Medulla oblongata (tissue), 1 donor: ENCODE measurements at regions not wholly inside any gene's neighbourhood (a gene's known extent, or its start where the extent isn't known, plus 50 kb on each side); places are given as distances from the start of the nearest gene placed in this dataset.
"Not testable (repeated sequence)": the region's sequence is repeated elsewhere in the genome, so short reads cannot be mapped to it uniquely, and the experiment has no call there.

Source experiments
- DNase-seq: peaks from one replicate; pipeline ENCODE4 v3.0.0-alpha.2; 2015; ENCODE audit errors: extremely low spot score

DNA sequence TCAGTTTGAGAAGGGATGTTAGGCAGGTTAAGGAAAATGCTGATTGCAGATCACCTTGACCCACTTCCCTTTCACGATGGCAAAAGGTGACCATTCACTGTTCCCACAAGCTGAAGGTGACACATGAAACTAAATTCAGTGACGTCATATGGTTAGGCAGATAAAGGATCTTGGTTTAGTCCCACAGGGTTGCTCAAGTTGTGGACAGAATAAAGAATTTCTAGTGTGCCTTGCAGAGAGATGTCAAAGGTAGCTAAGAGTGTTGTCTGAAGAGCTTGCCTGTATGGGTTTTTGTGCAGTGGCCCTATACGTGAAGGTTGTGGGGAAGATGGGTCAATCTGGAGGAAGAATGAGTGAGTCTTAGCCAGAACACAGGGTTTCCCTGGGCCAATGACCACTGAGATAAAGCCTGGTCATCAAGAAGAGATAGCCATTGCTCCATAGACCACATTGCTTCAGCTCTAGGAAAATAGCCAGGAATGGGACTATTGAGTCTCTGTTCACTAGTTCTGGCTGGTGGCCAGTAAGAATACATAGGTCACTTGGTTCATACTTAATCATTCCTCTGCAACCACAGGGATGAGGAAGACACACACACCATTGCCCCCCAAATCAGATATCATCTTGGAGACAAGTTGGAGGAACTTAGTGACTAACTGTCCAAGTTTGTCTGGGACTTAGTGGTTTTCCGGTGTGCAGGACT lies 148.5 kb upstream of the ATXN1 start:
- DNase-seq, result no peak

DNA sequence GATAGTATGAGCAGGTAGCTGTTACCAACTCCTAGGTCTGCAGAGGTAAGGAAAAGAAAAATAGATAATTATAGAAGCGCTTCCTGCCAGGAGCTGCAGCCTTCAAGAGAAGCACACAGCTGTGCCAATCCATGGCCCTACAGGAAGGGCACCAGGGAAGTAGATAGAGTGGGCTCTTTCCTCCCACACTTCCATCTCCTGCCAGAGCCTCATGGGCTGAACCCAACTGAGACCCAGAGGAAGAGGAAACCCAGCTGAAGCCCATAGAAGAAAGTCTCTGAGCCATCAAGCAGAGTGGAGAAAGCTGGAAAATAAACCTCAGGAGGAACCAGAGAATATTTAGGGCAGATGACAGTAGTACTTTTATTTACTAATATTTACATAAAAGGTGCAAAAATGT lies 146.7 kb upstream of the ATXN1 start:
- DNase-seq, result no peak

GRCh38 chr6:16904957-16905356 lies 143.7 kb upstream of the ATXN1 start:
- DNase-seq, result no peak

DNA sequence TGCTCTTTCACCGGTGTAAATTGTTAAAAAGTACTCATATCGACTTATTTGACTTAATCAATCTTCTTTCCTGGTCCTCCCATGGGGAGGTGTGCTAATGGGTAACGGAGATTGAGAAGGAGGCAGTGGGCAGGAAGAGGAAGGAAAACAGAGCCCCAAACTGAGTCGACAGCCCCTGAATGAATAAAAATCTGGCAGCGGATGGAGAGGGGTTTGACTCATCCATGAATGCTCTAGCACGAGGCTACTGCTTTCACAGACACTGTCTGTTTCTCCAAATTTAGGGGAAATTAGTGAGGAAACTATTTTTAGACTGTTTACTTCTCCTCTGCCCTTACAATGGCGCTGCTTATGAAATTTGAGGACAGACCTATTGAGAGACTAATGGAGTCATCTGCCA lies 142.2 kb upstream of the ATXN1 start:
- peak; percentile 23 for DNase-seq

GRCh38 chr6:16902502-16902901 lies 141.2 kb upstream of the ATXN1 start:
- no peak for DNase-seq

DNA sequence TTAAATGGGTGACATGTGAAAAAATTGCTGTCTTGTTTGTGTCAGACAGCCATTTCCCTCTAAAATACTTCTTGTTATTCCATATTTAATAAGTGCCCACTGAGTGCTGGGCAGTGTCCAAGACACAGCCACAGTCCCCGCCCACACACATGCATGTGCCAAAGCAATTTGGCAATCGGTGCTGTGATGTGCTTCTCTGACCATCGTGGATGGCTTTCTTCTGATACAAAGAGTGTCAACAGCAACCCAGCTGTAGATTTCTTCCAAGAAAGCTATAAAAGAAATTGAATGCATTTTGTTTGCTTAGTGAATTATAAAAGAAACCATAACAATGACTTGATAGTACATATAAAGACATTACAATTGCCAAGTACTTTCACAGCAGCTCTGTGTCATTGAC lies 140.5 kb upstream of the ATXN1 start:
- no peak for DNase-seq

DNA sequence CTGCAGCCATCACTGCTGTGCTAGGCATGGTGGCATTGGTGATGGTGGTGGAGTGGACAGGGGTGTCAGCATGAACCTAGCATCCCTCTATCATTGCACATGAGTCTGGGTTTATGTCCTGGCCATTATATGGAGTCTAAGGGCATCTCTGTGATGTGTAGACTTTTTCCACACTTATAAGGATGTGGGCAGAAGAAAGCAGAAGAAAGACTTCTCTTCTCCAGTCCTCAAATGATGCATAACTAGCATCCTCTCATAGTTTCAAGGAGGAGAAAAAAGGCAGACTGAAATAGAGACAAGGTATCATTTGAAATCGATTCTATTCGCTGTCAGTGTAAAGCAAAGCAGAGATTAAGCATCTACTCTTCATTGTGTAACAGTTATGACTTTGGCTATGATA lies 140.0 kb upstream of the ATXN1 start:
- no peak for DNase-seq

GRCh38 chr6:16898640-16899396 lies 137.6 kb upstream of the ATXN1 start:
- DNase-seq, result no peak

DNA sequence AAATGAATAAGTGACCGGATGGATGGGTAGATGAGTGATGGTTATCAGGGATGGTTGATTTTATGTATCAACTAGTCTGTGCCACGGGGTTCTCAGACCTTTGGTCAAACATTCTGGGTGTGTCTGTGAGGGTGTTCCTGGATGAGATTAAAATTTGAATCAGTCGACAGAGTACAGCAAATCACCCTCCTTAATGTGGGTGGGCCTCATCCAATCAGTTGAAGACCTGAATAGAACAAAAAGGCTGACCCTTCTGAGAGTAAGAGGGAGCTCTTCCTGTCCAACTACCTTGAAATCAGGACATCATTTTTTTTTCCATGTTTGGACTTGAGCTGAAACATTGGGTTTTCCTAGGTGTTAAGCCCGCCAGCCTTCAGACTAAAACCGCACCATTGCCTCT lies 136.4 kb upstream of the ATXN1 start:
- no peak for DNase-seq

GRCh38 chr6:16894301-16894700 lies 133.0 kb upstream of the ATXN1 start:
- DNase-seq, result no peak

DNA sequence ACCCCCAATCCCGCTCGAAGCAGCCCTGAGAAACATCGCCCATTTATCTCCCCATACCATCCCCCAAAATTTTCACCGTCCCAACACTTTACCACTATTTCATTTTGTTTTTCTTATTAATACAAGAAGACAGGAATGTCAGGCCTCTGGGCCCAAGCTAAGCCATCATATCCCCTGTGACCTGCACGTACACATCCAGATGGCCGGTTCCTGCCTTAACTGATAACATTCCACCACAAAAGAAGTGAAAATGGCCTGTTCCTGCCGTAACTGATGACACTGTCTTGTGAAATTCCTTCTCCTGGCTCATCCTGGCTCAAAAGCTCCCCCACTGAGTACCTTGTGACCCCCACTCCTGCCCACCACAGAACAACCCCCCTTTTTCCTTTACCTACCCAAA lies 129.8 kb upstream of the ATXN1 start:
- DNase-seq, result not testable (repeated sequence)

GRCh38 chr6:16885411-16886160 lies 124.3 kb upstream of the ATXN1 start:
- no peak for DNase-seq

GRCh38 chr6:16884526-16884925 lies 123.3 kb upstream of the ATXN1 start:
- no peak for DNase-seq

DNA sequence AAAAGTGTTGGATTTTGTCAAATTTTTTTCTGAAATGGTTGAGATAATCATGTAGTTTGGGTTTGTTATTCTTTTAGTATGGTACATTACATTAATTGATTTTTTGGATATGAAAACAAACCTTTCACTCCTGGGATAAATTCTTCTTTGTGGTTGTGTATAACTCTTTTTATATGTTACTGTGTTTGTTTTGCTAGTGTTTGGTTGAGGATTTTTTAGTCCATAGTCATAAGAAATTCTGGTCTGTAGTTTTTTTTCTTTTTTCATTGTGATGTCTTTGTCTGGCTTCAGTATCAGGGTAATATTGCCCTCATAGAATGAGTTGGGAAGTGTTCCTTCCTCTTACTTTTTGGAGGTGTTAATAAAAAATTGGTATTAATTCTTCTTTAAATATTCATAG lies 122.2 kb upstream of the ATXN1 start:
- no peak for DNase-seq

DNA sequence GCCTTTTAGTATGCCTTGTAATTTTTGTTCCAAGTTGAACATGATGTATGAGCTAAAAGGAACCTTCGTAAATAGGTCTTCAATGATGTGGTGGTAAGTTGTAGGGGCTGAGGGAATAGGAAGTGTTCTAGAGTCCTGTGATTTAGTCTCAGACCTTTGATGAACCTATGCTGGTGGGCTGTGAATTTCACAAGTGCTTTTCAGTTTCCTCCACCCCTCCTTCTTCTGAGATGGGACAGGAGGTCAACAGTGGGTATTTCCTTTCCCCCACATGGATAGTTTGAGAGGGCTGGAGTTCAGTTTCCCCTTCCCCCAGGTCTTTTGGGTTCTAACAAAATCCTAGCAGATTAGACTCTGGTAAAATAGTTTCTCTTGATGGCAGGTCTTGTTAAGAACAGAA lies 121.0 kb upstream of the ATXN1 start:
- no peak for DNase-seq

DNA sequence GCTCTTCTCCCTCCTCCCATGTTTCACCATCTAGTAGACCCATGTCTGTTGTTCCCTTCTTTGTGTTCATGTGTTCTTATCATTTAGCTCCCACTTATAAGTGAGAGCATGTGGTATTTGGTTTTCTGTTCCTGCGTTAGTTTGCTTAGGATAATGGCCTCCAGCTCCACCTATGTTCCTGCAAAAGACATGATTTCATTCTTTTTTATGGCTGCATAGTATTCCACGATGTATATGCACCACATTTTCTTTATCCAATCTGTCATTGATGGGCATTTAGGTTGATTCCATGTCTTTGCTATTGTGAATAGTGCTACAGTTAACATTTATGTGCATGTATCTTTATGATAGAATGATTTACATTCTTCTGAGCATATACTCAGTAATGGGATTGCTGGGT lies 115.6 kb upstream of the ATXN1 start:
- DNase-seq, result not testable (repeated sequence)

DNA sequence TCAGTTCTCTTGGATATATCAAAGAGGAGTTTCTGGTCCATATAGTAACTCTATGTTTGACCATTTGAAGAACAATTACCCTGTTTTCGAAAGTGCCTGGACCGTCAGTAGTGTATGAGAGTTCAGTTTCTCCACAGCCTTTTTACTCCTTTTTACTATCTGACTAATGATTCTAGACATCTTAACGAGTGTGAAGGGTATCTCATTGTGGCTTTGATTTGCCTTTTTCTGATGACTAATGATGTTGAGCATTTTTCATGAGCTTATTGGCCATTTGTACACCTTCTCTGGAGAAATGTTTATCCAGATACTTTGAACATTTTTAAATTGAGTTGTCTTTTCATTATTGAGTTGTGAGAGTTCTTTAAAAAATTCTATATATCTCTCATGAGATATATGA lies 114.9 kb upstream of the ATXN1 start:
- no peak for DNase-seq

GRCh38 chr6:16873698-16874097 lies 112.4 kb upstream of the ATXN1 start:
- no peak for DNase-seq

- DNase-seq, result no peak
Observed at GRCh38 chr6:16872543-16873235, 111.4 kb upstream of the ATXN1 start.

- DNase-seq, result no peak
Observed at GRCh38 chr6:16871047-16871446, 109.8 kb upstream of the ATXN1 start.

DNA sequence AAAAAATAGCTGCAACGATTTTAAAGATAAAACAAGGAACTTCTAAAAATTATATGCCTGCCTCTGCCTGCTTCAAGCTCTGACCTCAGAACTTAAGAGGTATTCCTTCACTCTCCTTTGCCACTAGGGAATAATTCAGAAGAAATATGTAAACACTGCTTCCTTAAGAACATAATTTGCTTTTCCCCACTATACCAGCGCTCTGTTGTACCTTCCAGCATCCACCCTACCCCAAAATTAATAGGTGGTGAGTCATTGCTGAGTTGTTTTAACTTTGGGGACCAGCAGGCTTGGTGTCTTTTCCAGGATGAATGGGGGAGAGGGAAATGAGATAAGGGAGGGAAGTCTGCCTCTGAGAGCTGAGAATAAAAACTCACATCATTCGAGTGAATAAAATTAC lies 107.7 kb upstream of the ATXN1 start:
- DNase-seq, result no peak

- no peak for DNase-seq
Observed at GRCh38 chr6:16857969-16858592, 96.8 kb upstream of the ATXN1 start.
